Activated CD8-positive, alpha-beta T cell treated with anti-CD3 and anti-CD28 coated beads, Interleukin-2, amount 10 ng/mL, durations not matched to agents 7 days and 5 days (primary cell): ENCODE measurements at regions not wholly inside any gene's neighbourhood (a gene's known extent, or its start where the extent isn't known, plus 50 kb on each side); places are given as distances from the start of the nearest gene placed in this dataset.

Source experiments
- ATAC-seq: fragments of 150-1000 bp; cut with Tn5 transposase; one replicate; pipeline ENCODE4 v1.10.0; 2021; ENCODE audit warnings: moderate library complexity
- CTCF ChIA-PET: fragments of 350-600 bp; sonication (Branson Sonifier 250); formaldehyde crosslinking; loops from one replicate; lab custom pipeline; 2021; ENCODE audit warnings: antibody characterized with exemption; lab: Charles Lee
- POLR2A ChIA-PET: fragments of 350-600 bp; sonication (Branson Sonifier 250); formaldehyde crosslinking; loops from one replicate; lab custom pipeline; 2021; ENCODE audit warnings: antibody characterized with exemption; lab: Charles Lee
- DNase-seq: peaks from one replicate; pipeline ENCODE4 v3.0.0-alpha.2; 2020
- H3K27ac Mint-ChIP-seq: one replicate; pipeline ENCODE4 v1.8.0; 2021; ENCODE audit warnings: mild to moderate bottlenecking, mixed read lengths
- H3K27me3 Mint-ChIP-seq: one replicate; pipeline ENCODE4 v1.8.0; 2021; ENCODE audit warnings: low read depth, mixed read lengths
- H3K36me3 Mint-ChIP-seq: one replicate; pipeline ENCODE4 v1.8.0; 2021; ENCODE audit warnings: low read depth, mixed read lengths
- H3K4me1 Mint-ChIP-seq: one replicate; pipeline ENCODE4 v1.8.0; 2021; ENCODE audit warnings: low read depth, mixed read lengths
- H3K4me3 Mint-ChIP-seq: one replicate; pipeline ENCODE4 v1.8.0; 2021; ENCODE audit warnings: mild to moderate bottlenecking, mixed read lengths
- H3K9me3 Mint-ChIP-seq: one replicate; pipeline ENCODE4 v1.8.0; 2022; ENCODE audit warnings: mixed read lengths; ENCODE audit not compliant: insufficient read depth

GRCh38 chr13:22000191-22000590 is 329.3 kb downstream of the FGF9 start:
- H3K27me3 Mint-ChIP-seq, result no peaks in the 10 kb centered on the region
- no peaks in the 10 kb centered on the region for H3K9me3 Mint-ChIP-seq
- DNase-seq, result no peak
- ChIA-PET CTCF (no interaction called here), POLR2A (no interaction called here)
- H3K4me3 Mint-ChIP-seq, result no peak overlapping the region
- no peak for ATAC-seq
- no peaks in the 10 kb centered on the region for H3K4me1 Mint-ChIP-seq
- H3K27ac Mint-ChIP-seq, result no peak overlapping the region
- no peaks in the 10 kb centered on the region for H3K36me3 Mint-ChIP-seq

DNA sequence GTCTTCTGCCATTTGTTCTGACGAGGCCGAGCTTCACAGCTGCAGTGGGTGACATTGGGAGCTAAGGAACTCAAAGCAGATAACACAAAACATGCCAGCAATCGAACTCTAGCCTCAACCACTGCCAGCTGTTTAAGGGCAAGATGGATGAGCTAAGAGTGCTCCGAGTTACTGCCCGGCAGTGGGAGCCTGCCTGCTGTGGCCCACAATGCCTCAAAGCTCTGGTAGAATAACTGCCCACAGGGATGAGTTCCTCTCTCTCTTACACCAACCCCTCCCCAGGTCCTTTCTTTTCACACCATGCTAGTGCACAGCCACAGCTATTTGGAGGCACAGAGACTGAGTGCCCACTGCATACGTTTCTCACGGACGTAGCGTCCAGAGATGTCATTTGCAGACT is 330.5 kb downstream of the FGF9 start:
- Mint-ChIP-seq H3K9me3 (no peaks in the 10 kb centered on the region), H3K27ac (no peak overlapping the region), H3K4me1 (no peaks in the 10 kb centered on the region), H3K4me3 (no peak overlapping the region), H3K27me3 (no peaks in the 10 kb centered on the region), H3K36me3 (no peaks in the 10 kb centered on the region)
- POLR2A ChIA-PET, result no interaction called here
- DNase-seq (no peak), ATAC-seq (no peak)
- CTCF ChIA-PET, result no interaction called here

DNA sequence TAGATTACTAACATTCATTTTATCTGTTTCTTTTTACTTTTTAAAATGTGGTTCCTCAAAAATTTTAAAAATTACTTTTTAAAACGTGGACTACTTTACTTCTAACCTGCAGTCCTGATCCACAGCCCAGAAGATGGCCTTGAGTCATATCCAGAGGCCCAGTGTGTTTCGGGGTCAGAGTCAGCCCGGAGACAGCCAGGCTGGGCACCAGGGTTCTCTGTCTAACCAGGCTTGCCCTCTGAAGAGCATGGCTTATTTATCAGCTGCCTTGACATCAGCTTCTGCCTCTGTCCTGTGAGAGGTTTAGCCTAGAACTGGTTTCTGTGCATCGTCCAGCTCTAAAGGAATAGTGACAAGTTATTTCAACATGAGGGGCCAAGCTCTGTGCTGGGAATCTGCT is 332.0 kb downstream of the FGF9 start:
- Mint-ChIP-seq H3K4me3 (no peak overlapping the region), H3K27ac (no peak overlapping the region), H3K36me3 (no peaks in the 10 kb centered on the region), H3K9me3 (no peaks in the 10 kb centered on the region), H3K27me3 (no peaks in the 10 kb centered on the region), H3K4me1 (no peaks in the 10 kb centered on the region)
- POLR2A ChIA-PET, result no interaction called here
- DNase-seq (no peak), ATAC-seq (no peak)
- CTCF ChIA-PET, result no interaction called here

DNA sequence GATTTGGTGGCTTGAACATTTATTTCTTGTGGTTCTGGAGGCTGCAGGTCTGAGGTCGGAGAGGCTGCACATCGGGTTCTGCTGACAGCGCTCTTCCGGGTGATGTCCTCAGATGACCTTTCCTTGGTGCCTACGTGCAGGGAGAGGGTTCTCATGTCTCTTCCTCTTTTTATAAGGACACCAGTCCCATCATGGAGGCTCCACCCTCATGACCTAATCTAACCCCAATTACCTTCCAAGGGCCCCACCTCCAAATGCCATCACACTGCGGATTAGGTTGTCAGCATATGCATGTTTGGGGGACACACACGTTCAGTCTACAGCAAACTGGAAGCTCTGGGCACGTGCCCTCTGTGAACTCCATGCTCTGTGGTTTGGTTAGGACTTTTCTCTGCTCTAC is 338.6 kb downstream of the FGF9 start:
- DNase-seq (no peak), ATAC-seq (no peak)
- no peaks in the 10 kb centered on the region for H3K9me3 Mint-ChIP-seq
- no peaks in the 10 kb centered on the region for H3K4me1 Mint-ChIP-seq
- H3K27ac Mint-ChIP-seq, result no peak overlapping the region
- H3K36me3 Mint-ChIP-seq, result no peaks in the 10 kb centered on the region
- POLR2A ChIA-PET, result no interaction called here
- H3K27me3 Mint-ChIP-seq, result no peaks in the 10 kb centered on the region
- CTCF ChIA-PET, result no interaction called here
- H3K4me3 Mint-ChIP-seq, result no peak overlapping the region

DNA sequence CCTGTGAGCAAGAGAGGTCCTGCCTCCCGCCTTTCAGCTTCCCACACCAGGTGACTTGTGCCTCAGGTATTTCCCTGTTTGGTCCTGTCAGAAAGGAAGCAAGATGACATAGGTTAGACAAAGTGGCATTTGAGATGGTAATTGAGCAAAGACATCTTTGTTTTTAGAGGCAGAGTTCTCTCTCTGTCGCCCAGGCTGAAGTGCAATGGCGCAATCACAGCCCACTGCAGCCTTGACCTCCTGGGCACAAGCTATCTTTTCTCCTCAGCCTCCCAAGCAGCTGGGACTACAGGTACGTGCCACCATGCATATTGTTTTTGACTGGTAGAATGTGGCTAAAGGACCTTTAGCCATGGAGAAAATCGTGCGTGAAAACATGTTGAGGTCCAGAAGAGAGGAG is 339.1 kb downstream of the FGF9 start:
- H3K4me3 Mint-ChIP-seq, result no peak overlapping the region
- ATAC-seq (no peak), DNase-seq (no peak)
- ChIA-PET POLR2A (no interaction called here), CTCF (no interaction called here)
- no peak overlapping the region for H3K27ac Mint-ChIP-seq
- no peaks in the 10 kb centered on the region for H3K27me3 Mint-ChIP-seq
- H3K4me1 Mint-ChIP-seq, result no peaks in the 10 kb centered on the region
- no peaks in the 10 kb centered on the region for H3K9me3 Mint-ChIP-seq
- no peaks in the 10 kb centered on the region for H3K36me3 Mint-ChIP-seq

DNA sequence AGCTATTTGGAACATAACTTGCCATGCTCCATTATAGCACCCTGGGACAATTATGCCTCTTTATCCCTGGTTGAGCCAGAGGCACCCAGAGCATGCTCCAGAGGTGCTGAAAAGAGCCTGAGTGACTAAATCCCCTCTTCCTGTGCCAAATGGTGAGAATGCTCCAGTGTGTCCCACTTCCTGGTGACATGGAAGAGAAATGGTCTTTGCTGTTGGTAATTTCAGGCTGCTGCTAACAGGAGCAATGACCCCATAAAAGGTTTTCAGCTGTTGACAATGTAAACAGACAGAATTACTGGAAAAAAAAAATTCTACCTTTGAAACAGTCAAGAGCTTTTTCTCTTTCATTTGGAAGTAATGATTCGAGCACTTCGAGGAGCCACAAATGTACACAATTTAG is 341.8 kb downstream of the FGF9 start:
- Mint-ChIP-seq H3K9me3 (no peaks in the 10 kb centered on the region), H3K4me3 (no peak overlapping the region), H3K27ac (no peak overlapping the region), H3K4me1 (peaks cover 4% of the 10 kb centered on the region), H3K27me3 (no peaks in the 10 kb centered on the region), H3K36me3 (no peaks in the 10 kb centered on the region)
- DNase-seq, result no peak
- no peak for ATAC-seq
- CTCF ChIA-PET, result no interaction called here
- POLR2A ChIA-PET, result no interaction called here

- no peaks in the 10 kb centered on the region for H3K9me3 Mint-ChIP-seq
- ATAC-seq (no peak), DNase-seq (no peak)
- H3K27ac Mint-ChIP-seq, result no peak overlapping the region
- CTCF ChIA-PET, result no interaction called here
- no peaks in the 10 kb centered on the region for H3K27me3 Mint-ChIP-seq
- no peak overlapping the region for H3K4me3 Mint-ChIP-seq
- H3K4me1 Mint-ChIP-seq, result peaks cover 6% of the 10 kb centered on the region
- POLR2A ChIA-PET, result no interaction called here
- no peaks in the 10 kb centered on the region for H3K36me3 Mint-ChIP-seq
Observed at GRCh38 chr13:22014469-22014868, 343.6 kb downstream of the FGF9 start.

DNA sequence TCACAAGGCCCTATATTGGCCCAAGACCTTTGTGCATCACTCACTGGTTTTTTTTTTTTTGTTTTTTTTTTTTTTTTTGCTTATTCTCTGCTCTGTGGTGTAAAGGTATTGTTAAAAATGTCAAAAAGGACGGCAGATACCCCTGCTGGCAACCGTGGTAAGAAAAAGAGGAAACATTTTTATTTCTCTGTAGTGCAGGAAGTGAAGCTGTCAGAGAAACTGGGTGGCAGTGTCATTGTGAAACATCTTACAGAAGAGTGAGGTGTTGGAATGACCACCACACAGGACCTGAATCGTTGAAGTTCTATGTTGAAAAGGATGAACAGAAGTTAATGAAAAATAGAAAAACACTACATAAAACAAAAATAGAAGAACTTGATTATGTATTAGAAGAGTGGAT is 346.4 kb downstream of the FGF9 start:
- H3K9me3 Mint-ChIP-seq, result no peaks in the 10 kb centered on the region
- ATAC-seq (no peak), DNase-seq (no peak)
- H3K27me3 Mint-ChIP-seq, result no peaks in the 10 kb centered on the region
- H3K4me3 Mint-ChIP-seq, result no peak overlapping the region
- H3K4me1 Mint-ChIP-seq, result peaks cover 6% of the 10 kb centered on the region
- POLR2A ChIA-PET, result no interaction called here
- CTCF ChIA-PET, result no interaction called here
- H3K27ac Mint-ChIP-seq, result no peak overlapping the region
- no peaks in the 10 kb centered on the region for H3K36me3 Mint-ChIP-seq

- H3K4me1 Mint-ChIP-seq, result peaks cover 6% of the 10 kb centered on the region
- no peaks in the 10 kb centered on the region for H3K27me3 Mint-ChIP-seq
- ChIA-PET CTCF (no interaction called here), POLR2A (interaction anchor here (0.5 kb wide), 1 partner anchor 56 kb away, joined by 3 read pairs; no protein-coding TSS in a partner anchor)
- no peaks in the 10 kb centered on the region for H3K36me3 Mint-ChIP-seq
- ATAC-seq (peak; percentile 42), DNase-seq (no peak)
- H3K4me3 Mint-ChIP-seq, result no peak overlapping the region
- no peak overlapping the region for H3K27ac Mint-ChIP-seq
- no peaks in the 10 kb centered on the region for H3K9me3 Mint-ChIP-seq
Observed at GRCh38 chr13:22018076-22018835, 347.4 kb downstream of the FGF9 start.

GRCh38 chr13:22018836-22019210 is 347.9 kb downstream of the FGF9 start:
- POLR2A ChIA-PET, result interaction anchor here (0.5 kb wide), 1 partner anchor 55 kb away, joined by 3 read pairs; no protein-coding TSS in a partner anchor

GRCh38 chr13:22024381-22024994 is 353.6 kb downstream of the FGF9 start:
- DNase-seq (no peak), ATAC-seq (no peak)
- POLR2A ChIA-PET, result no interaction called here
- H3K27ac Mint-ChIP-seq, result no peak overlapping the region
- CTCF ChIA-PET, result no interaction called here
- no peaks in the 10 kb centered on the region for H3K27me3 Mint-ChIP-seq
- no peaks in the 10 kb centered on the region for H3K4me1 Mint-ChIP-seq
- H3K9me3 Mint-ChIP-seq, result no peaks in the 10 kb centered on the region
- H3K36me3 Mint-ChIP-seq, result no peaks in the 10 kb centered on the region
- H3K4me3 Mint-ChIP-seq, result no peak overlapping the region

More at GRCh38 chr13:22018836-22019210, 347.9 kb downstream of the FGF9 start:
- peak; percentile 28 for DNase-seq
- Mint-ChIP-seq H3K4me3 (no peak overlapping the region), H3K36me3 (no peaks in the 10 kb centered on the region), H3K27me3 (no peaks in the 10 kb centered on the region), H3K27ac (no peak overlapping the region), H3K9me3 (no peaks in the 10 kb centered on the region), H3K4me1 (peaks cover 6% of the 10 kb centered on the region)
- no peak for ATAC-seq
- CTCF ChIA-PET, result no interaction called here

- H3K4me3 Mint-ChIP-seq, result no peak overlapping the region
- H3K36me3 Mint-ChIP-seq, result no peaks in the 10 kb centered on the region
- no peaks in the 10 kb centered on the region for H3K9me3 Mint-ChIP-seq
- CTCF ChIA-PET, result no interaction called here
- H3K27ac Mint-ChIP-seq, result no peak overlapping the region
- DNase-seq, result no peak
- POLR2A ChIA-PET, result no interaction called here
- H3K4me1 Mint-ChIP-seq, result no peaks in the 10 kb centered on the region
- no peak for ATAC-seq
- H3K27me3 Mint-ChIP-seq, result no peaks in the 10 kb centered on the region
Observed at GRCh38 chr13:22027566-22027965, 356.7 kb downstream of the FGF9 start.
